Trophoblast cell (in vitro differentiated cells and primary cell): ENCODE measurements at regions not wholly inside any gene's neighbourhood (a gene's known extent, or its start where the extent isn't known, plus 50 kb on each side); places are given as distances from the start of the nearest gene placed in this dataset.

Source experiments
- DNase-seq, 2 donors: peaks; one replicate each; pipeline ENCODE4 v3.0.0-alpha.2; 2016
- H2AFZ ChIP-seq: 2 replicates; pipeline ENCODE4 v1.6.1; 2013; ENCODE audit warnings: low read length, moderate library complexity, mild to moderate bottlenecking; ENCODE audit not compliant: insufficient read depth, poor library complexity
- H2AK5ac ChIP-seq: 2 replicates; pipeline ENCODE4 v1.6.1; 2013; ENCODE audit warnings: mild to moderate bottlenecking, low read length
- H2BK120ac ChIP-seq: 2 replicates; pipeline ENCODE4 v1.6.1; 2013; ENCODE audit warnings: low read length, mild to moderate bottlenecking, moderate library complexity; ENCODE audit not compliant: insufficient read depth, poor library complexity
- H2BK12ac ChIP-seq: 2 replicates; pipeline ENCODE4 v1.6.1; 2013; ENCODE audit warnings: mild to moderate bottlenecking, low read length, moderate library complexity
- H2BK5ac ChIP-seq: 2 replicates; pipeline ENCODE4 v1.6.1; 2013; ENCODE audit warnings: low read length, low read depth, moderate library complexity, mild to moderate bottlenecking; ENCODE audit not compliant: poor library complexity
- H3K14ac ChIP-seq: 2 replicates; pipeline ENCODE4 v1.6.1; 2013; ENCODE audit warnings: mild to moderate bottlenecking, low read length
- H3K18ac ChIP-seq: 2 replicates; pipeline ENCODE4 v1.6.1; 2013; ENCODE audit warnings: mild to moderate bottlenecking, low read length
- H3K23ac ChIP-seq: 2 replicates; pipeline ENCODE4 v1.6.1; 2013; ENCODE audit warnings: low read length
- H3K27ac ChIP-seq: 2 replicates; pipeline ENCODE4 v1.5.1; 2013; ENCODE audit warnings: low read depth, mild to moderate bottlenecking, inconsistent platforms, low read length, moderate library complexity
- H3K27me3 ChIP-seq: 2 replicates; pipeline ENCODE4 v1.6.1; 2013; ENCODE audit warnings: inconsistent platforms, mild to moderate bottlenecking, low read length, moderate library complexity; ENCODE audit not compliant: insufficient read depth
- H3K36me3 ChIP-seq, 2 experiments: 1 replicate in 1 of 2; 2 replicates in 1 of 2; pipeline ENCODE4 v1.6.1; 2013; ENCODE audit warnings: low read length in 2 of 2, mild to moderate bottlenecking in 2 of 2, moderate library complexity in 1 of 2; ENCODE audit not compliant: insufficient read depth in 2 of 2, control insufficient read depth in 1 of 2
- H3K4ac ChIP-seq: 2 replicates; pipeline ENCODE4 v1.6.1; 2013; ENCODE audit warnings: low read depth, mild to moderate bottlenecking, low read length, moderate library complexity
- H3K4me1 ChIP-seq, 2 experiments: 1 replicate in 1 of 2; 2 replicates in 1 of 2; pipeline ENCODE4 v1.6.1; 2013; ENCODE audit warnings: low read length in 2 of 2, mild to moderate bottlenecking in 2 of 2, moderate library complexity in 1 of 2; ENCODE audit not compliant: insufficient read depth in 2 of 2, control insufficient read depth in 1 of 2
- H3K4me2 ChIP-seq: 2 replicates; pipeline ENCODE4 v1.6.1; 2013; ENCODE audit warnings: inconsistent platforms, mild to moderate bottlenecking, low read length, moderate library complexity
- H3K4me3 ChIP-seq: 2 replicates; pipeline ENCODE4 v1.5.1; 2013; ENCODE audit warnings: mild to moderate bottlenecking, low read depth, low read length, inconsistent platforms
- H3K79me1 ChIP-seq: one replicate; pipeline ENCODE4 v1.6.1; 2013; ENCODE audit warnings: low read length
- H3K79me2 ChIP-seq: 2 replicates; pipeline ENCODE4 v1.6.1; 2013; ENCODE audit warnings: low read length, mild to moderate bottlenecking; ENCODE audit not compliant: control insufficient read depth, insufficient read depth, poor library complexity
- H3K9ac ChIP-seq: 2 replicates; pipeline ENCODE4 v1.6.1; 2013; ENCODE audit warnings: mild to moderate bottlenecking, low read length
- H3K9me3 ChIP-seq: 2 replicates; pipeline ENCODE4 v1.6.1; 2013; ENCODE audit warnings: low read depth, mild to moderate bottlenecking, control low read depth, inconsistent platforms, low read length; ENCODE audit not compliant: insufficient read depth
- H4K12ac ChIP-seq: 2 replicates; pipeline ENCODE4 v1.6.1; 2013; ENCODE audit warnings: low read depth, mild to moderate bottlenecking, low read length, moderate library complexity
- H4K8ac ChIP-seq: 2 replicates; pipeline ENCODE4 v1.6.1; 2013; ENCODE audit warnings: low read depth, mild to moderate bottlenecking, low read length, moderate library complexity
- H4K91ac ChIP-seq: one replicate; pipeline ENCODE4 v1.6.1; 2013; ENCODE audit warnings: low read depth, mild to moderate bottlenecking, low read length, moderate library complexity
- WGBS: extraction: QIAGEN DNeasy Blood & Tissue Kit; methylation state at CpG from one replicate; pipeline ENCODE4 v1.1.7; 2013; ENCODE audit warnings: missing lambda C conversion rate; ENCODE audit not compliant: insufficient read length, insufficient coverage; ENCODE audit errors: extremely low coverage; 5-methylcytosine and 5-hydroxymethylcytosine counted together

GRCh38 chr3:95711789-95712188, 1102.6 kb upstream of the EPHA6 start:
- no peak for DNase-seq

GRCh38 chr3:95715128-95715527, 1099.3 kb upstream of the EPHA6 start:
- no peak overlapping the region for H4K8ac ChIP-seq
- H3K9me3 ChIP-seq = no peaks in the 10 kb centered on the region
- H3K27ac ChIP-seq = no peak overlapping the region
- no peak overlapping the region for H3K23ac ChIP-seq
- H4K91ac ChIP-seq = no peak overlapping the region
- no peak overlapping the region for H4K12ac ChIP-seq
- H3K79me1 ChIP-seq = no peaks in the 10 kb centered on the region
- no peak overlapping the region for H2AFZ ChIP-seq
- H3K4me3 ChIP-seq = no peak overlapping the region
- no peaks in the 10 kb centered on the region for H3K27me3 ChIP-seq
- H3K4me1 ChIP-seq = peaks cover 0 to 4% of the 10 kb centered on the region in 2 experiments
- no peak for DNase-seq
- H2AK5ac ChIP-seq = no peak overlapping the region
- no peak overlapping the region for H2BK5ac ChIP-seq
- H3K14ac ChIP-seq = no peak overlapping the region
- no peak overlapping the region for H3K9ac ChIP-seq
- no peaks in the 10 kb centered on the region for H3K79me2 ChIP-seq
- no peak overlapping the region for H3K4me2 ChIP-seq
- no CpG with 5 or more reads among the region's 3 CpGs for WGBS
- no peak overlapping the region for H3K4ac ChIP-seq
- no peak overlapping the region for H3K18ac ChIP-seq
- H3K36me3 ChIP-seq = no peaks in the 10 kb centered on the region
- H2BK12ac ChIP-seq = no peak overlapping the region
- no peak overlapping the region for H2BK120ac ChIP-seq

More at GRCh38 chr3:95711789-95712188, 1102.6 kb upstream of the EPHA6 start:
- Histone ChIP-seq H3K79me2 (no peaks in the 10 kb centered on the region), H3K14ac (no peak overlapping the region), H2BK120ac (no peak overlapping the region), H3K23ac (no peak overlapping the region), H3K4me1 (peaks cover 0 to 2% of the 10 kb centered on the region in 2 experiments), H3K4me2 (no peak overlapping the region), H2BK5ac (no peak overlapping the region), H3K36me3 (no peaks in the 10 kb centered on the region), H3K9me3 (no peaks in the 10 kb centered on the region), H3K79me1 (no peaks in the 10 kb centered on the region), H3K4me3 (no peak overlapping the region), H2BK12ac (no peak overlapping the region), H3K27me3 (no peaks in the 10 kb centered on the region), H3K4ac (no peak overlapping the region), H3K27ac (no peak overlapping the region), H2AK5ac (no peak overlapping the region), H3K18ac (no peak overlapping the region), H4K91ac (no peak overlapping the region), H3K9ac (no peak overlapping the region), H2AFZ (no peak overlapping the region), H4K8ac (no peak overlapping the region), H4K12ac (no peak overlapping the region)
- WGBS = no CpG with 5 or more reads among the region's 2 CpGs

DNA sequence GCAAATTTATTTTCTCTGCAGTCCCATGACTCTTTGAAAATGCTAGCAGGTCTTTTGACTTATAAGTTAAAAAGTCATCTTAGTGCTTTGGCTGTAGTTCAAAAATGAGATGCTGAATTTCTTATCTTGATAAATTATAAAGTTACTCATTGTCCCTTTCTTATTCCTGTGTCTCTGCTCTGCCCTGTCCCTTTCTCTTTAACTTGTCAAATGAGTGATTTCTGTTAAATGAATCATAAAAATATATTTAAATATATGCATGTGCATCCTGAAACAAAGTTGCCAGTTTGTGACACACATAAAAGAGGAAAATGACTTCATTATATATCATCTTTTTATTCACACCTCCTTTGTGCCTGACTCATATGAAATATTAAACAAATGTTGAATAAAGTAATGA, 1097.3 kb upstream of the EPHA6 start:
- H3K79me1 ChIP-seq = no peaks in the 10 kb centered on the region
- H4K91ac ChIP-seq = no peak overlapping the region
- H3K14ac ChIP-seq = no peak overlapping the region
- H3K9ac ChIP-seq = no peak overlapping the region
- no peak overlapping the region for H3K27ac ChIP-seq
- H2AFZ ChIP-seq = no peak overlapping the region
- no peak overlapping the region for H3K4ac ChIP-seq
- H3K4me1 ChIP-seq = peaks cover 0 to 4% of the 10 kb centered on the region in 2 experiments
- H3K36me3 ChIP-seq = no peaks in the 10 kb centered on the region
- H3K4me3 ChIP-seq = no peak overlapping the region
- H3K4me2 ChIP-seq = no peak overlapping the region
- no peaks in the 10 kb centered on the region for H3K9me3 ChIP-seq
- no peak for DNase-seq
- no peak overlapping the region for H2BK12ac ChIP-seq
- no peaks in the 10 kb centered on the region for H3K27me3 ChIP-seq
- no peak overlapping the region for H4K8ac ChIP-seq
- H2AK5ac ChIP-seq = no peak overlapping the region
- no peak overlapping the region for H3K23ac ChIP-seq
- no peak overlapping the region for H2BK120ac ChIP-seq
- no peaks in the 10 kb centered on the region for H3K79me2 ChIP-seq
- no peak overlapping the region for H3K18ac ChIP-seq
- no peak overlapping the region for H4K12ac ChIP-seq
- no peak overlapping the region for H2BK5ac ChIP-seq

GRCh38 chr3:95718168-95718567, 1096.2 kb upstream of the EPHA6 start:
- Histone ChIP-seq H3K23ac (no peak overlapping the region), H3K9ac (no peak overlapping the region), H3K27ac (no peak overlapping the region), H2BK120ac (no peak overlapping the region), H2AFZ (no peak overlapping the region), H3K4ac (no peak overlapping the region), H3K79me2 (no peaks in the 10 kb centered on the region), H3K4me1 (peaks cover 0 to 4% of the 10 kb centered on the region in 2 experiments), H3K9me3 (no peaks in the 10 kb centered on the region), H2BK12ac (no peak overlapping the region), H4K8ac (no peak overlapping the region), H3K14ac (no peak overlapping the region), H4K91ac (no peak overlapping the region), H2AK5ac (no peak overlapping the region), H2BK5ac (no peak overlapping the region), H3K4me2 (no peak overlapping the region), H3K36me3 (no peaks in the 10 kb centered on the region), H3K79me1 (no peaks in the 10 kb centered on the region), H3K4me3 (no peak overlapping the region), H3K18ac (no peak overlapping the region), H3K27me3 (no peaks in the 10 kb centered on the region), H4K12ac (no peak overlapping the region)
- DNase-seq = no peak
